Nephron (organoid): ENCODE measurements at regions not wholly inside any gene's neighbourhood (a gene's known extent, or its start where the extent isn't known, plus 50 kb on each side); places are given as distances from the start of the nearest gene placed in this dataset.
"Not testable (repeated sequence)": the region's sequence is repeated elsewhere in the genome, so short reads cannot be mapped to it uniquely, and the experiment has no call there.

Source experiments
- H3K27ac Mint-ChIP-seq, 3 experiments: 2 replicates each; pipeline ENCODE4 v1.8.0; 2020; ENCODE audit warnings: mixed read lengths in 3 of 3, mild to moderate bottlenecking in 2 of 3, moderate library complexity in 1 of 3
- H3K27me3 Mint-ChIP-seq: 2 replicates; pipeline ENCODE4 v1.8.0; 2021; ENCODE audit warnings: low read depth, mild to moderate bottlenecking, moderate library complexity, mixed read lengths
- H3K36me3 Mint-ChIP-seq: 2 replicates; pipeline ENCODE4 v1.8.0; 2020; ENCODE audit warnings: low read depth, mixed read lengths
- H3K4me1 Mint-ChIP-seq: 2 replicates; pipeline ENCODE4 v1.8.0; 2020; ENCODE audit warnings: mixed read lengths
- H3K4me3 Mint-ChIP-seq, 3 experiments: 2 replicates each; pipeline ENCODE4 v1.8.0; 2020; ENCODE audit warnings: mild to moderate bottlenecking in 3 of 3, mixed read lengths in 3 of 3, moderate library complexity in 2 of 3
- H3K9me3 Mint-ChIP-seq: 2 replicates; pipeline ENCODE4 v1.8.0; 2020; ENCODE audit warnings: mixed read lengths
- TF ChIP-seq, protein P1 (sequence below), 3 experiments: fragments of 200-600 bp; sonication (generic); IDR thresholded peaks; one replicate each; pipeline ENCODE4 v1.5.0; 2021; ENCODE audit warnings: antibody characterized with exemption in 3 of 3; ENCODE audit not compliant: unreplicated experiment in 3 of 3

DNA sequence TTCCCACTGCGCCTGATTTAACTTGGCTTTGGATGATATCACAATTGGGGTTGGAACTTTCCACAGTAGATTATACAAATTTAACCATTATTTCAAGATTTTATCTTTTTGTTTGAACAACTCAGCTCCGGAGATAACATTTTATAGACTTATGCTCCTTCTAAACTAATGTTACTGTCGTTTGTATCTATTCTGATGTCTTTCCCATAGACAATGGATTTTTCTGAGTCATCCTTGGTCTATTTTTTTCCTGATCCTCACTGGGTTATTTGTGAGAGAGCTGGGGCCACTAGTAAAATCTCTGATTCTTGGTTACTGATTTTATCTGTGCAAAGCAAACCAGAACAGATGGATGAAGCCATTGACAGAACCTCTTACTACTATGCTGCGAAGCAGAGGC lies 175.1 kb downstream of the SLC38A4 start:
- Mint-ChIP-seq H3K36me3 (no peaks in the 10 kb centered on the region), H3K4me1 (no peaks in the 10 kb centered on the region), H3K9me3 (peaks cover 6% of the 10 kb centered on the region), H3K27ac (no peak overlapping the region), H3K4me3 (no peak overlapping the region), H3K27me3 (no peaks in the 10 kb centered on the region)
- TF ChIP-seq, protein P1, sequence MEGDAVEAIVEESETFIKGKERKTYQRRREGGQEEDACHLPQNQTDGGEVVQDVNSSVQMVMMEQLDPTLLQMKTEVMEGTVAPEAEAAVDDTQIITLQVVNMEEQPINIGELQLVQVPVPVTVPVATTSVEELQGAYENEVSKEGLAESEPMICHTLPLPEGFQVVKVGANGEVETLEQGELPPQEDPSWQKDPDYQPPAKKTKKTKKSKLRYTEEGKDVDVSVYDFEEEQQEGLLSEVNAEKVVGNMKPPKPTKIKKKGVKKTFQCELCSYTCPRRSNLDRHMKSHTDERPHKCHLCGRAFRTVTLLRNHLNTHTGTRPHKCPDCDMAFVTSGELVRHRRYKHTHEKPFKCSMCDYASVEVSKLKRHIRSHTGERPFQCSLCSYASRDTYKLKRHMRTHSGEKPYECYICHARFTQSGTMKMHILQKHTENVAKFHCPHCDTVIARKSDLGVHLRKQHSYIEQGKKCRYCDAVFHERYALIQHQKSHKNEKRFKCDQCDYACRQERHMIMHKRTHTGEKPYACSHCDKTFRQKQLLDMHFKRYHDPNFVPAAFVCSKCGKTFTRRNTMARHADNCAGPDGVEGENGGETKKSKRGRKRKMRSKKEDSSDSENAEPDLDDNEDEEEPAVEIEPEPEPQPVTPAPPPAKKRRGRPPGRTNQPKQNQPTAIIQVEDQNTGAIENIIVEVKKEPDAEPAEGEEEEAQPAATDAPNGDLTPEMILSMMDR (IDR thresholded peaks at IDR 0.05; ENCODE audit: unreplicated experiment in 3 of 3): no peak

DNA sequence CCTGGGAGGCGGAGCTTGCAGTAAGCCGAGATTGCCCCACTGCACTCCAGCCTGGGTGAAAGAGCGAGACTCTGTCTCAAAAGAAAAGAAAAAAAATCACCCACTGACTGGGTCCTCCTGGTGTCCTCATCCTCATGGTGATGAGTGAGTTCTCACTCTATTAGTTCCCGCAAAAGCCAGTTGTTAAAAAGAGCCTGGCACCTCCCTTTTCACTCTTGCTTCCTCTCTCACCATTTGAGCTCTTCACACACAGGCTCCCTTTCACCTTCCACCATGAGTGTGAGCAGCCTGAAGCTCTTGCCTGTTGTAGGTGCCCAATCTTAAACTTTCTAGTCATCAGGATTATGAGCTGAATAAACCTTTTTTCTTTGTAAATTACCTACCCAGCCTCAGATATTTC lies 176.4 kb downstream of the SLC38A4 start:
- H3K4me3 Mint-ChIP-seq: no peak overlapping the region
- peaks cover 8% of the 10 kb centered on the region for H3K9me3 Mint-ChIP-seq
- H3K36me3 Mint-ChIP-seq: no peaks in the 10 kb centered on the region
- no peaks in the 10 kb centered on the region for H3K4me1 Mint-ChIP-seq
- TF ChIP-seq, protein P1 (IDR thresholded peaks at IDR 0.05; ENCODE audit: unreplicated experiment in 3 of 3): no peak
- no peak overlapping the region for H3K27ac Mint-ChIP-seq
- no peaks in the 10 kb centered on the region for H3K27me3 Mint-ChIP-seq

DNA sequence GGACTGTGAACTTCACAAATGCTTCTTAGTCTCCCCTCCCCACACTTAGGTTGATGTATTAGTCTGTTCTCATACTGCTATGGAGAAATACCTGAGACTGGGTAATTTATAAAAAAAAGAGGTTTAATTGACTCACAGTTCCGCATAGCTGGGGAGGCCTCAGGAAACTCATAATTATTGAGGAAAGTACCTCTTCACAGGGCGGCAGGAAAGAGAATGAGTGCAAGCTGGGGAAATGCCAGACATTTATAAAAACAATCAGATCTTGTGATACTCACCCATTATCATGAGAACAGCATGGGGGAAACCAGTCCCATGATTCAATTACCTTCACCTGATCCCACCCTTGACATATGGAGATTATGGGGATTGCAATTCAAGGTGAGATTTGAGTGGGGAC lies 178.8 kb downstream of the SLC38A4 start:
- H3K27ac Mint-ChIP-seq: peak overlapping the region in 1 of 3 experiments; percentile 41
- H3K27me3 Mint-ChIP-seq: no peaks in the 10 kb centered on the region
- TF ChIP-seq, protein P1 (IDR thresholded peaks at IDR 0.05; ENCODE audit: unreplicated experiment in 3 of 3): no peak
- H3K4me3 Mint-ChIP-seq: no peak overlapping the region
- peaks cover 12% of the 10 kb centered on the region for H3K9me3 Mint-ChIP-seq
- H3K4me1 Mint-ChIP-seq: no peaks in the 10 kb centered on the region
- no peaks in the 10 kb centered on the region for H3K36me3 Mint-ChIP-seq

DNA sequence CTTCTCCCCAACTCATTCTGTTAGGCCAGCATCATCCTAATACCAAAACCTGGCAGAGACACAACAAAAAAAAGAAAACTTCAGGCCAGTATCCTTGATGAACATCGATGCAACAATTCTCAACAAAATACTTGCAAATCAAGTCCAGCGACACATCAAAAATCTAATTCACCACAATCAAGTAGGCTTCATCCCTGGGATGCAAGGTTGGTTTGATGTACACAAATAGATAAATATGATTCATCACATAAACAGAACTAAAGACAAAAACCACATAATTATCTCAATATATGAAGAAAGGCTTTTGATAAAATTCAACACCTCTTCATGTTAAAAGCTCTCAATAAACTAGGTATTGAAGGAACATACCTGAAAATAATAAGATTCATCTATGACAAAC lies 184.1 kb downstream of the SLC38A4 start:
- H3K4me3 Mint-ChIP-seq, H3K27ac Mint-ChIP-seq, H3K27me3 Mint-ChIP-seq: not testable (repeated sequence)

DNA sequence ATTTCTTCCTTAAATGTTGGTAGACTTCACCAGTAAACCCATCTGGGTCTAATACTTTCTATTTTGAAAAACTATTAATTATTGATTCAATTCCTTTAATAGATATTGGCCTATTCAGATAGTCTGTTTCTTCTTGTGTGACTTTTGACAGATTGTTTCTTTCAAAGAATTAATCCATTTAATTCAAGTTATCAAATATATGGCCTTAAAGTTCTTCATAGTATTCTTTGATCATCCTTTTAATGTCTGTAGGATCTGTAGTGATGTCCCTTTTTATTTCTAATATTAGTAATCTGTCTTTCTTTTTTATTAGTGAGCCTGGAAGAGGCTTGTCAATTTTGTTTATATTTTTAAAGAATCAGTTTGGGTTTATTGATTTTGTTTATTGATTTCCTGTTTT lies 190.0 kb downstream of the SLC38A4 start:
- H3K9me3 Mint-ChIP-seq: peaks cover 63% of the 10 kb centered on the region
- TF ChIP-seq, protein P1 (IDR thresholded peaks at IDR 0.05; ENCODE audit: unreplicated experiment in 3 of 3): no peak
- no peaks in the 10 kb centered on the region for H3K4me1 Mint-ChIP-seq
- peaks cover 3% of the 10 kb centered on the region for H3K27me3 Mint-ChIP-seq
- H3K4me3 Mint-ChIP-seq: no peak overlapping the region
- peaks cover 23% of the 10 kb centered on the region for H3K36me3 Mint-ChIP-seq
- H3K27ac Mint-ChIP-seq: no peak overlapping the region

More for the DNA sequence above, 184.1 kb downstream of the SLC38A4 start:
- peaks cover 51% of the 10 kb centered on the region for H3K9me3 Mint-ChIP-seq
- H3K36me3 Mint-ChIP-seq: peaks cover 14% of the 10 kb centered on the region
- H3K4me1 Mint-ChIP-seq: not testable (repeated sequence)

DNA sequence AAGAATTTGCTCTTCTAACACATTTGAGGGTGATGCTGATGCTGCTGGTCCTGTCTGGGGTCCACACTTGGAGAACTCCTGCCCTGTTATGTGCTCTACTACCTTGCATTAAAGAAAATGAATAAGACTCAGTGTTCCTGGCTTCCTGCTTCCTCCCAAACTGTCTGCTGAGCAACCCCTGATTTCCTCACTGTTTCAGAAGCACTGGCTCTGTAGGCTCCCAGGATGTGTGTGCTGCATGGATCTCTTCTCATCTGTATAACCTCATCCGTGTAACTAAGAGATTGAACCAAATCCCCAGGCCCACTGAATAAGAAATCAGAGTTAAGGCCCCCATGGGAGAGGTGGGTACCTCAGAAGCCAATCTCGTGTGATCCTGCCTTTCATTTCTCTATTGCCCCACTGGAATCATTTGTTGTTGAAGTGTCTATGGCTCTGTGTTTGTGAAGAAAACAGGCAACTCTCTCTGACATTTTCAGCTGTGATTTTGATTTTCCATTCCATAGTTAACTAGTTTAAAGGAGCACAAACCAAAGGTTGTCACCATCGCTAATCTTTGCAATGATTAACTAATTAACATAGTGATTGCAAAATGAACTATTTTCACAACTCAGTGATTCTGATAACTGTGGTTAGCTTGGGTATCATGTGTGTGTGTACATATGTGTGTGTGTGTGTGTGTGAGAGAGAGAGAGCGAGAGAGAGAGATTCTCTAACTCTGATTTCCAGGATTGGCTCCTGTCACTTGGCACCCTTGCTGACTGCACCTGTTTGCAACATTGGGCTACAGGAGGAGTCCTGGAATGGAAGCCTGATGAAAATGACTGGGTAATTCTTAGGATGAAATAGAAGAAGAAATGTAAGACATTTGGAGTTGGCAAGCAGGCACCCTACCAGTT lies 196.2 kb downstream of the SLC38A4 start:
- TF ChIP-seq, protein P1 (IDR thresholded peaks at IDR 0.05; ENCODE audit: unreplicated experiment in 3 of 3): no peak
- H3K4me1 Mint-ChIP-seq: peaks cover 4% of the 10 kb centered on the region
- H3K36me3 Mint-ChIP-seq: no peaks in the 10 kb centered on the region
- H3K27ac Mint-ChIP-seq: peak overlapping the region; percentile 7 to 36 (median 17)
- no peaks in the 10 kb centered on the region for H3K27me3 Mint-ChIP-seq
- H3K4me3 Mint-ChIP-seq: no peak overlapping the region
- H3K9me3 Mint-ChIP-seq: peaks cover 14% of the 10 kb centered on the region
